Fibroblast of lung (primary cell): ENCODE measurements at regions not wholly inside any gene's neighbourhood (a gene's known extent, or its start where the extent isn't known, plus 50 kb on each side); places are given as distances from the start of the nearest gene placed in this dataset.

Experiments
- DNase-seq, 2 donors: peaks; one replicate each; pipeline versions ENCODE4 v3.0.0 to v3.0.0-alpha.2; 2010; ENCODE audit warnings: low read depth in 2 of 2
- H2AFZ ChIP-seq: 2 replicates; pipeline ENCODE4 v1.5.1; 2012; ENCODE audit warnings: low read length, control low read depth, inconsistent platforms
- H3K27ac ChIP-seq: 2 replicates; pipeline ENCODE4 v1.5.1; 2011; ENCODE audit warnings: low read length, control low read depth; ENCODE audit not compliant: insufficient read depth
- H3K27me3 ChIP-seq: 2 replicates; pipeline ENCODE4 v1.5.1; 2011; ENCODE audit warnings: mild to moderate bottlenecking, low read length; ENCODE audit not compliant: control insufficient read depth, insufficient read depth
- H3K36me3 ChIP-seq: 2 replicates; pipeline ENCODE4 v1.5.1; 2011; ENCODE audit warnings: low read length; ENCODE audit not compliant: control insufficient read depth, insufficient read depth
- H3K4me1 ChIP-seq: 2 replicates; pipeline ENCODE4 v1.5.1; 2011; ENCODE audit warnings: low read length; ENCODE audit not compliant: control insufficient read depth, insufficient read depth; ENCODE audit errors: extremely low read depth
- H3K4me2 ChIP-seq: 2 replicates; pipeline ENCODE4 v1.5.1; 2011; ENCODE audit warnings: low read length, control low read depth; ENCODE audit not compliant: insufficient read depth; ENCODE audit errors: extremely low read depth
- H3K4me3 ChIP-seq, 4 experiments: fragments of 200-600 bp in 1 of 4; sonication (generic) in 1 of 4; replicated peaks in 1 of 4; 2 replicates each; pipeline ENCODE4 v1.5.1; 2011 to 2016; ENCODE audit warnings: low read length in 4 of 4, low read depth in 3 of 4, mild to moderate bottlenecking in 3 of 4, control low read depth in 2 of 4, inconsistent platforms in 1 of 4, mixed read lengths in 1 of 4; ENCODE audit not compliant: insufficient read depth in 1 of 4; ENCODE audit errors: control extremely low read depth in 1 of 4
- H3K79me2 ChIP-seq: 2 replicates; pipeline ENCODE4 v1.5.1; 2012; ENCODE audit warnings: mild to moderate bottlenecking, low read length, inconsistent platforms; ENCODE audit not compliant: control insufficient read depth, insufficient read depth
- H3K9ac ChIP-seq: 2 replicates; pipeline ENCODE4 v1.5.1; 2011; ENCODE audit warnings: mild to moderate bottlenecking, low read length, control low read depth; ENCODE audit not compliant: insufficient read depth
- H3K9me3 ChIP-seq: 2 replicates; pipeline ENCODE4 v1.5.1; 2012; ENCODE audit warnings: low read depth, low read length; ENCODE audit not compliant: control insufficient read depth, insufficient read depth
- H4K20me1 ChIP-seq: 2 replicates; pipeline ENCODE4 v1.5.1; 2011; ENCODE audit warnings: low read length; ENCODE audit not compliant: control insufficient read depth, insufficient read depth; ENCODE audit errors: extremely low read depth
- EZH2 ChIP-seq: IDR thresholded peaks from 2 replicates; pipeline ENCODE4 v1.5.1; 2012; ENCODE audit warnings: low read length, control low read depth, mild to moderate bottlenecking; ENCODE audit errors: missing control alignments
- TF ChIP-seq, protein P1 (sequence below), 2 donors: IDR thresholded peaks in 1 of 2; conservative IDR thresholded peaks in 1 of 2; 1 replicate in 1 of 2; 2 replicates in 1 of 2; pipeline ENCODE4 v1.5.1; 2011 to 2012; ENCODE audit warnings: low read length in 2 of 2, control low read depth in 1 of 2, inconsistent platforms in 1 of 2, low read depth in 1 of 2, mild to moderate bottlenecking in 1 of 2

DNA sequence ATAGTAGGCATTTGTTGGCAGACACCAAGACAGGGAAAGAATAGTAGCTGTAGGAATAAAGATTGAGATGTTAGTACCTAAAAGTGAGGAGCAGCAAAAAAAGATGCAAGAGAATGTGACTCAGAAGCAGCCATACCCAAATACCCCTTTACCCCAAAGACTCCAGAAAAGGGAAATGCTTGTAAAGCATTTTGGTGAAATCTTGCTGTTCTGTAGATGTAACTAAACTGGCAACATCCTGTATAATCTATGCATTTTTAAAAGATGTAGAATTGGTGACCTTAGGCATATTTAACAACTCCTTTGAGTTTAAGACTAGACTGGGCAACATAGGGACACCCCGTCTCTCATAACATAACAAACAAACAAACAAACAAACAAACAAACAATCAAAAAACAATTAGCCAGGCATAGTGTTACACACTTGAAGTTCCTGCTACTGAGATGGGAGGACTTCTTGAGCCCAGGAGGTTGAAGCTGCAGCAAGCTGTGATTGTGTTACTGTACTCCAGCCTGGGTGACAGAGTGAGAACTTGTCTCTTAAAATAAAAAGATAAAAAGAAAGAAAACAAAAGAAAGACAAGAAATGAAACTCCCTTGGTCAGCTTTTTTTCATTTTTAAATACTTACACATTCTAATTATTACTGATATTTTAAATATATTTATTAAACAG is 361.5 kb upstream of the KCNH8 start:
- no peak for DNase-seq
- no peaks in the 10 kb centered on the region for H3K36me3 ChIP-seq
- H3K4me1 ChIP-seq = no peaks in the 10 kb centered on the region
- no peaks in the 10 kb centered on the region for H4K20me1 ChIP-seq
- H3K27me3 ChIP-seq = no peaks in the 10 kb centered on the region
- H3K27ac ChIP-seq = no peak overlapping the region
- no peak overlapping the region for H3K4me3 ChIP-seq
- H3K79me2 ChIP-seq = no peaks in the 10 kb centered on the region
- no peaks in the 10 kb centered on the region for H3K9me3 ChIP-seq
- H3K4me2 ChIP-seq = no peak overlapping the region
- no peak overlapping the region for H3K9ac ChIP-seq
- TF ChIP-seq, protein P1, sequence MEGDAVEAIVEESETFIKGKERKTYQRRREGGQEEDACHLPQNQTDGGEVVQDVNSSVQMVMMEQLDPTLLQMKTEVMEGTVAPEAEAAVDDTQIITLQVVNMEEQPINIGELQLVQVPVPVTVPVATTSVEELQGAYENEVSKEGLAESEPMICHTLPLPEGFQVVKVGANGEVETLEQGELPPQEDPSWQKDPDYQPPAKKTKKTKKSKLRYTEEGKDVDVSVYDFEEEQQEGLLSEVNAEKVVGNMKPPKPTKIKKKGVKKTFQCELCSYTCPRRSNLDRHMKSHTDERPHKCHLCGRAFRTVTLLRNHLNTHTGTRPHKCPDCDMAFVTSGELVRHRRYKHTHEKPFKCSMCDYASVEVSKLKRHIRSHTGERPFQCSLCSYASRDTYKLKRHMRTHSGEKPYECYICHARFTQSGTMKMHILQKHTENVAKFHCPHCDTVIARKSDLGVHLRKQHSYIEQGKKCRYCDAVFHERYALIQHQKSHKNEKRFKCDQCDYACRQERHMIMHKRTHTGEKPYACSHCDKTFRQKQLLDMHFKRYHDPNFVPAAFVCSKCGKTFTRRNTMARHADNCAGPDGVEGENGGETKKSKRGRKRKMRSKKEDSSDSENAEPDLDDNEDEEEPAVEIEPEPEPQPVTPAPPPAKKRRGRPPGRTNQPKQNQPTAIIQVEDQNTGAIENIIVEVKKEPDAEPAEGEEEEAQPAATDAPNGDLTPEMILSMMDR (conservative IDR thresholded peaks at IDR 0.05 in 1 of 2, IDR thresholded peaks at IDR 0.05 in 1 of 2; ENCODE audit: low read depth in 1 of 2, low read length in 2 of 2) = no peak
- no peak for TF ChIP-seq EZH2
- H2AFZ ChIP-seq = no peak overlapping the region

DNA sequence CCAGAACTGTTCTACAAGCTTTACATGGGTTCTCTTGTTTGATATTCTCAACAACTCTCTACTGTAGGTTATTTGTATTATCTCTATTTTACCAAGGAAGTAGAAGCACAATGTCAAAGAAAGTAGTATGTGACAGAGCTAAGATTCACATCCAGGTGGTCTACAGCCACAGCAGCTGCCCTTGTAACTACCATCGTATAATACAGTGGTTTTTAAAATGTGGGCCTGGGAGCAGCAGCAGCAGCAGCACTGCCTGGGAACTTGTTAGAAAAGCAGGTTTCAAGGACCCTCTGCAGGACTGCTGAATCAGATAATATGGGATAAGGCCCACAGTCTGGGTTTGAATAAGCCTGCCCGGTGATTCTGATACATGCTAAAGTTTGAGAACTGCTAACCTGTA is 357.1 kb upstream of the SATB1 start:
- H3K9ac ChIP-seq = no peak overlapping the region
- no peak overlapping the region for H3K4me3 ChIP-seq
- H2AFZ ChIP-seq = no peak overlapping the region
- H4K20me1 ChIP-seq = no peaks in the 10 kb centered on the region
- TF ChIP-seq, protein P1 (conservative IDR thresholded peaks at IDR 0.05 in 1 of 2, IDR thresholded peaks at IDR 0.05 in 1 of 2; ENCODE audit: low read depth in 1 of 2, low read length in 2 of 2) = no peak
- TF ChIP-seq EZH2 = no peak
- H3K27me3 ChIP-seq = no peaks in the 10 kb centered on the region
- no peak overlapping the region for H3K27ac ChIP-seq
- no peaks in the 10 kb centered on the region for H3K9me3 ChIP-seq
- no peaks in the 10 kb centered on the region for H3K36me3 ChIP-seq
- DNase-seq = no peak
- no peaks in the 10 kb centered on the region for H3K79me2 ChIP-seq
- H3K4me1 ChIP-seq = no peaks in the 10 kb centered on the region
- no peak overlapping the region for H3K4me2 ChIP-seq

DNA sequence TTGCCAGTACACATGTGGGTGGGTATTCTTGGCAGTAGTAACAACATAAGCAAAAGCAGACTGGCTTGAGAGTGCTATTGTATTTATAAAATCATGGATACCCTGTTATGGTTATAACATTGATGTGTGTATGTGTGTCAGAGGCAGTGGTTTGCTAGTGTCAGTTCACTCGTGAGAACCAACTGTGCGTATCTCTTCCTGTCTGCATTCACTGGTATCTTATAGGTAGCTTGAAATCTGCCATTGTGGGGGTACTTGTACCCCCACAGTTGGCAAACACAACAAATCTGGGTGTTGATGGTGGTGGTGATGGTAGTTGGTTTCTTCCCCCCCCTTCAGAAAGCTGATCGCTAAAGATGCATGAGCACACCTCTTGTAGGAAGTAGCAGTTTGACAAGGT is 355.8 kb upstream of the SATB1 start:
- DNase-seq = no peak
- Histone ChIP-seq H3K4me2 (no peak overlapping the region), H3K4me1 (no peaks in the 10 kb centered on the region), H3K27me3 (no peaks in the 10 kb centered on the region), H2AFZ (no peak overlapping the region), H3K79me2 (no peaks in the 10 kb centered on the region), H4K20me1 (no peaks in the 10 kb centered on the region), H3K27ac (no peak overlapping the region), H3K36me3 (no peaks in the 10 kb centered on the region), H3K9me3 (no peaks in the 10 kb centered on the region), H3K9ac (no peak overlapping the region), H3K4me3 (no peak overlapping the region)
- TF ChIP-seq, protein P1 (conservative IDR thresholded peaks at IDR 0.05 in 1 of 2, IDR thresholded peaks at IDR 0.05 in 1 of 2; ENCODE audit: low read depth in 1 of 2, low read length in 2 of 2) = no peak
- no peak for TF ChIP-seq EZH2
